HG02943 (cell line): ENCODE measurements at regions not wholly inside any gene's neighbourhood (a gene's known extent, or its start where the extent isn't known, plus 50 kb on each side); places are given as distances from the start of the nearest gene placed in this dataset.
"Not testable (repeated sequence)": the region's sequence is repeated elsewhere in the genome, so short reads cannot be mapped to it uniquely, and the experiment has no call there.

Source experiments
- ATAC-seq: cut with Tn5 transposase; IDR thresholded peaks from one replicate; pipeline ENCODE4 v1.9.1; 2021; ENCODE audit warnings: mild to moderate bottlenecking, low read depth, moderate library complexity; ENCODE audit not compliant: unreplicated experiment

- not testable (repeated sequence) for ATAC-seq
Observed at GRCh38 chr6:14782921-14783464, 462.9 kb upstream of the JARID2 start.

DNA sequence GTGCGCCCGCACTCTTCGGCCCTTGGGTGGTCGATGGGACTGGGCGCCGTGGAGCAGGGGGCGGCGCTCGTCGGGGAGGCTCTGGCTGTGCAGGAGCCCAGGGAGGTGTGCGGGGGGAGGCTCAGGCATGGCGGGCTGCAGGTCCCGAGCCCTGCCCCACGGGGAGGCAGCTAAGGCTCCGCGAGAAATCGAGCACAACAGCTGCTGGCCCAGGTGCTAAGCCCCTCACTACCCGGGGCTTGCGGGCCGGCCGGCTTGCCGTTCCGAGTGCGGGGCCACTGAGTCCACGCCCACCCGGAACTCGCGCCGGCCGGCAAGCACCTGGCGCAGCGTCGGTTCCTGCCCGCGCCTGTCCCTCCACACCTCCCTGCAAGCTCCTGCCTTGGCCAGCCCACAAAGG lies 462.3 kb upstream of the JARID2 start:
- no peak for ATAC-seq

- no peak for ATAC-seq
Observed at GRCh38 chr6:14784596-14785492, 461.0 kb upstream of the JARID2 start.

DNA sequence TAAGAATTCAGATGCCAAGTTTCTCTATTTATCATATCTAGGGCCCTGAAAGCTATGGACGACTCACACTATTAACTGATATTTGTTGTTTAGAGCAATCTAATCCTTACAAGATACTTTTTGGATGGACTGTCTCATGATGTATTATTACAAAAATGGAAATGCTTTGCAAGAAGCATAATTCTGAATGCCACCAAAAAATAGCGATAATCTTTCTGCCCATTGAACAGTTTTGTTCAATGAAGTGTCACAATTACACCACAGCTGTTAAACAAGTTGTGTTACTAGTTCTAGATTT lies 460.4 kb upstream of the JARID2 start:
- ATAC-seq = no peak

- no peak for ATAC-seq
Observed at GRCh38 chr6:14786008-14786407, 459.9 kb upstream of the JARID2 start.

GRCh38 chr6:14786455-14786854 lies 459.4 kb upstream of the JARID2 start:
- ATAC-seq = no peak

- ATAC-seq = no peak
Observed at GRCh38 chr6:14787250-14787649, 458.6 kb upstream of the JARID2 start.

GRCh38 chr6:14787677-14788076 lies 458.2 kb upstream of the JARID2 start:
- ATAC-seq = no peak

DNA sequence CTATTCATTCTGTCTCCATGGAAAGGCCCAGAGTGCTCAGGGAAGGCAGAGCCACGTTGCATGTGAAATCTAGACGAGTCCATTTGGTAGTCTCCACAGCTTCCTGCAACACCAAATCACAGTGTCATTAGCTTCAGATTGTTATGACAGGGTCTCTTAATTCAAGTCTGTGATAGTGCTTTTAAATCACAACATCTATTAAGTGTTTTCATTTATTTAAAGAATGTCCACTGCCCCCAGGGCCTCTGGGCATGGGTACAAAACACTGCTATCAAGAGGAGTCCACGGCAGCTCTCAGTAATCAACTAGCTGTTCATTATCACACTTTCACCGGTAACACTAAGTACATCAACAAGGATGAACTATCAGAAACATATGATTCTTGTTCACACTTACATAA lies 455.9 kb upstream of the JARID2 start:
- ATAC-seq = no peak

GRCh38 chr6:14790976-14791375 lies 454.9 kb upstream of the JARID2 start:
- no peak for ATAC-seq

- ATAC-seq = no peak
Observed at GRCh38 chr6:14791526-14791925, 454.3 kb upstream of the JARID2 start.

GRCh38 chr6:14792118-14792955 lies 453.5 kb upstream of the JARID2 start:
- ATAC-seq = no peak

DNA sequence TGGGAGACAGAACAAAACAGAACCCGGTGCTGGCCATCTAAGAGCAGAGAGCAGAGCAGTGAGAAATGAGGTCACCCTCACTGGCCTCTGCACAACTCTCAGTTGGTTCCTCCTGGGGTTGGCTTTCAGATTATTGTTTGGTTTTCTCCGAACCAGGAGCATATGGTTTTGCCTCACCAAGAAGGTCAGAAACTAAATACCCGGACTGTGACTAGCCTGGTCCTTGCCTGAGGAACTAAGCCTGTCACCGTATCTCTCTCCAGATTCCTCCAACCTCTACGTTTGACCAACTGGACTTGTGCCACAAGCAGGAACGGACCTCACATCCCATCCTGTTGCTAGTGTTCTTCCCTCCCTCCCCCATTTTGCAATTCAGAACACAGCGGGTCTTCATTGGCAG lies 450.4 kb upstream of the JARID2 start:
- no peak for ATAC-seq

DNA sequence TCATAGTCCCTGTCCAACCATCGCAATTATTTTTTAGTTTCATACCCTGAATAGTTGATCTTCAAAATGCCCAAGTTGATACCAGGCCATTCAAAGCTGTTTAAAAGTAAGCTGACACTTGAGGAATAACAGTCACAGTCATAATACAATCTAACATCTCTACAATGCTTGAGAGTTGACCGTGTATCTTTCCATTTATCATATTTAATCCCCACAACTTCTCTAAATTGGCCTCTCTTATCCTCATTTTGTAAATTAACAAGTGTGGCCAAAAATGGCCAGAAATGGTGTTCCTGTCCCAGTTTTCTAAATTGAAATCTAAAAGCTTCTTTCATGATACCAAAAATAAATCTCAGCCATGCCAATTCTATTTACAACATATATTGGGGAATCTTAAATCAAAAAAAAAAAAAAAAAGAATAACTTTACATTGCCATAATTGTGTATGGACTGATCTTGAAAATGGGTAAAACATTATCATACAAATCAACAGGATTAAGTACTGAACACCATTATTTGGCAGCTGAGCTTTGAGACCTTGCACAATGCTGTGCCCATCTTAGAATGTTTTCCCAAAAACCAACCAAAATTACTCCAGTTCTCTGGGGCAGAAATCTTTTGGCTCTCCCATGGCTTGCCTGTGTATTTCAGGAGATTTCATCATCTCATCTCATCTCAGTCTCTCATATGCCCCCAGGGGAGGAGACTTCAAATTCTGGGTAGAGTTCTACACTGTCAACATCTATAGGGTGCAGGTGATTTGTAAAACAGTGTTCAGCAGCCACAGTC lies 448.7 kb upstream of the JARID2 start:
- no peak for ATAC-seq

DNA sequence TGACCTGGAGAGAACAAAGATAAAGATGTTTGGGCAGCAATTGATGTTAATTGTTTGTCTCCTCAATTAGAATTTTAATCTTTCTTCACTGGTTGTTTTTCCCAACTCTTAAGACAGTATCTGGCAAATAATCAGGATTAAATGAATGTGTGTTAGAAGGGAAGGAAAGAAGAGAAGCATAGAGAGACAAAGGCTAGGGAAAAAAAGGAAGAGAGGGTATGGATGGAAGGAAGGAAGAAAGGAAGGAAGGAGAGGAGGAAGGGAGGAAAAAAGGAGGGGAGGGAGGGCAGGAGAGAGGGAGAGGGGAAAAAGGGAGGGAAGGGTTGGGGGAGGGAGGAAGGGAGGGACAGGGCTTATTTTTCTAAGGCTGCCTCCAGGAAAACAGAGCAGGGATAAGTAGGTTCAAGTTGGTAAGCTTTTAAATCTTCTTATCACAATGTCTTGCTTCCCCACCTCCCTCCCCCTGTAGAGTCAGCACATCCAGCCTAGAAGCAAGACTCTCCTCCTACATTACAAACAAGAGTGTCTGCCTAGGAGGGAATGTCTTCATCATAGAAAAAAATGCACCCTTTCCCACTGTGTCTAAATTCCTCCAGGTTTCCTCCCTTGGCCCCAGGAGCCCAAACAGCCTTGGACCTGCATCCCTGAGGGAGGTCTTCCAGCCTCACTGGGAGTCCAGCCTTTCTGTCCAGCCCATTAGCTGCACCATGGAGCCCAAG lies 447.8 kb upstream of the JARID2 start:
- ATAC-seq = no peak

GRCh38 chr6:14798594-14798982 lies 447.3 kb upstream of the JARID2 start:
- ATAC-seq = no peak

GRCh38 chr6:14798996-14799588 lies 446.8 kb upstream of the JARID2 start:
- ATAC-seq = no peak

DNA sequence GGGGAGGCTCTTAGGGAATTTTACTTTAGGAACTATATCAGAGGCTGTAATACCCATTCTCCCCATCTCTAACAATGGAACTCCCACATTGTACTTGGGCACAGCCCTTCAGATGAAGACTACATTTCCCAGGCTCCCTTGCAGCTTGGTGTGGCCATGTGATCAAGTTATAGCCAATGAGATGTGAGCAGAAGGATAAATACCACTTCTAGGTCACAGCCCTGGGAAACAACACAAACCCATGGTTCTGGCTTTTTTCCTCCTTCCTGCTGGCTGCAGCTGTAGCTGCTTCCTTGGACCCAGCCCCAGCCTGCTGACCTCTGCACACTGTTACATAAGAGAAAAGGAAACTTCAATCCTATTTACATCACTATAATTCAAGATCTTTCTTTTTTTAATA lies 445.9 kb upstream of the JARID2 start:
- ATAC-seq = no peak

- ATAC-seq = no peak
Observed at GRCh38 chr6:14802514-14803160, 443.2 kb upstream of the JARID2 start.
